HG03066 (cell line): ENCODE measurements at regions not wholly inside any gene's neighbourhood (a gene's known extent, or its start where the extent isn't known, plus 50 kb on each side); places are given as distances from the start of the nearest gene placed in this dataset.

Source experiments
- ATAC-seq: cut with Tn5 transposase; IDR thresholded peaks from one replicate; pipeline ENCODE4 v1.9.1; 2021; ENCODE audit warnings: low read depth; ENCODE audit not compliant: unreplicated experiment

DNA sequence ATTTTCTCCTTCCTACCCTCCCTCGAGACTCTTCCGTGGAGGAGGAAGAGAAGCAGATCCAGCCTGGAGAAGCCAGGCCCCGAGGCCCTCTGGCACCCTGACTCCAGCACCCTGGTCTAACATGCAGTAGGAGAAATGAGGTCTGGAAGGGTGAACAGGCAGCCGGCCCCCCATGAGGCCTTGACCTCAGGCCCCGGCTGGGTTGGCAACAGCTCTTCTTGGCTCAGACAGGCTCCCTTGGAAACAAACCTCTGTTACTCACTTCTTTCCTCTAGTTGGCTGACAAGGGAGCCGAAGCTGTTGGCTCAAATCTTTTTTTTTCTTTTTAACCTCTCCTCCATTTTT lies 73.4 kb downstream of the CPN2 start:
- ATAC-seq: no peak

DNA sequence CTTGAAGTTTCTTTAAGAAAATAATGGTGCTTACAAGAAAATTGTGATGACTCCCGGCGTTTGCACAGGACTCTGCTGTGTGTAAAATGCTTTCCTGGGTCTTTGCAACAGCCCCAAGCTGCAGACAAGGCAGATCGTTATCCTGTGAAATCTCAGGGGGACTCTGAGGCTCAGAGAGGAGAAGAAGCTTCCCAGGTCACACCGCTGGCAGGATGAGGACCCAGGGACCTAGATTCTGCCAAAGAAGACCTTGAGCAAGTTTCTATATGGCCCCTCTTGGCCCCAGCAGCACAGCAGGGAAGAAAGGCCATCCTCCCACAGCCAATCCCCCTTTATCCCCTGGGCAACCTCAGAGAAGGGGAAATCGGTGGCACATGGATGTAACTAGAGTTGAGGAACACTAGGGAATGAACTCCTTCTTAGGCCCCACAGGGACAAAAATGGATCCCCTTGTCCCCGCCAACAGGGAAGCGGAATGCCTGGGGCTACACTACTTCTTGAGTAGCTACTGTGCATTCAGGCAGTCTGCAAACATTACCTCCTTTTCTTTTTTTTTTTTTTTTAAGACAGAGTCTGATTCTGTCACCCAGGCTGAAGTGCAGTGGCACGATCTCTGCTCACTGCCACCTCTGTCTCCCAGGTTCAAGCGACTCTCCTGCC lies 72.8 kb downstream of the CPN2 start:
- no peak for ATAC-seq

DNA sequence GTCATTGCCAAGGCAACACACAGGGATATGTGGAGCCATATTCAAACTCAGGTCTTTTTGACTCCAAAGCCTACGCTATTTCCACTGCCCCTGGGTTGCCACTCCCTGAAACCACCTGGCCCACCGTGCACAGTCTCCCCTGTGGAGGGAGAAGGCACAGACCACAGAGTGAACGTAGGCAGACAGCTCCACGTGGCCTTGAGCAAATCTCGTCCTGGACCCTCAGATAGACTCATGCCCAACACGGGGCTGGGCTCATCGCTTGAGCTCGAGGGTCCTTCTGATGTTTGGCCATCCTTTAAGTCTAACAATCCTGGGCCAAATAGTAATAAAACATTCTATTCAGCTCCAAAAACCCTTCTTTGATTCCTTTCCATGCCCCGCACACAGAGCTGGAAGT lies 72.0 kb downstream of the CPN2 start:
- no peak for ATAC-seq

- ATAC-seq: no peak
These were observed 71.3 kb downstream of the CPN2 start for GRCh38 chr3:194279701-194280360.

- no peak for ATAC-seq
These were observed 70.4 kb downstream of the CPN2 start for GRCh38 chr3:194280777-194281176.

DNA sequence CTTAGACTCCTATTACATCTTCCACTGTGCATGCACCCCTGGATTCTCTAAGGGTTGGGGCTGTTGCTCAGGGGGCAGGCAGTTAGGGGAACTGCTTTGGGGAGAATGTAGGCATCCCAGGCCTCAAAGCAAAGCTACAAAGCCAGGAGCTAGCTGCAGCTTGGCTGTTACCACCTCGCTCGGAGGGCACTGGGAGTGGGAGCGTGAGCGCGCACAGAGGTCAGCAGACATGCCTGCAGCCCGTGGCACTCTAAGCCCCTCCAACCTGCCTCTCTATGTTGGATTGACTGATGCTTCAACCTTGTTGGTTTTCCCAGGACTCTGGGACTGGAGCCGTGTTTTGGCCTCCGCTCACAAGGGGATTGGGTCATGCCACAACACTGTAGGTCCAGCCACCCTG lies 69.8 kb downstream of the CPN2 start:
- ATAC-seq: no peak

DNA sequence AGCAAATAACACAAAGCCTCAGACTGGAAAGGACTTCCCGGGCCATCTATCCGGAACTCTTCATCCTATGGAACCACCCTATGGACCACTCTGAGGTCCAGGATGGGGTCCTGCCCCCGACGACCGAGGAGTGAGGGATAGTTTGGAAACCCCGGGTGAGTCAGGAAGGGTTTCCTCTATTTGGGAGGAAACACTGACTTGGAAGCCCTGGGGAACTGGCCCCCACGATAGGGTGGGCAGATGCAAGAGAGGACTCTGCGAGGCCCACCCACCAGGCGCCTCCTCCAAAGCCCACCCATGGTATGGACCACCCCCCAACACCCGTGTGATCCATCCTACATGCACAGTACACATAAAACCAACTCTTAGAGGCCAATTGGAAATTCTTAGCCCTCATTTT lies 69.4 kb downstream of the CPN2 start:
- ATAC-seq: no peak

DNA sequence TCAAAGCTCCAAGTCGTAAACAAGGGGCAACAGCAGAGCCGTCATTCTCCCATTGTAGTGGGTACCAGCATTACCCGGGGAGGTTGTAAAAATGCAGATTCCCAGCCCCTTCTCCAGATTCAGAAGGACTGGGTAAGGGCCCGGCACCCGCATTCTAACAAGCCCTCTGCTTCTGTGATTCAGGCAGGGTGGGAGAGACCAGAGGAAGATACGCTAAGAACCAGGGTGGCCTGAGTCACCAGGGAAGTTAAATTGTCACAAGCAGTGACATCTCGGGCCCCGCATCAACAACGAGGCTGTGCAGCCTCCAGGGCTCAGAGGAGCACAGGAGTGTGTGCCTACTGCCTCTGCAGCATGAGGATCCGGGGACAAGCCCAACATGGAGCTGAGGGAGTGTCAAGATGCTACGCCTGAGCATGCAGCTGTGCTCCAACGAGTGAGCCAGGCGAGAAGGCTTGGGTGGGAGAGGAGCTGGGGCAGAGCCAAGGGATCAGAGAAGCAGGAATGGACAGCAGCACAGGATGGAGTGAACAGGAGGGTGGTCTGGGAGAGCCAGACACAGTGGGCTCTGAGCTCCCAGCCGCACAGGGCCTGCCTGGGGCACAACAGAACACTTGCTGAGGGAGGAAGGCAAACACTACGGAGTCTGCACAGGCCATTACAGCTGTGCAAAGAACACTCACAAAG lies 68.5 kb downstream of the CPN2 start:
- no peak for ATAC-seq

DNA sequence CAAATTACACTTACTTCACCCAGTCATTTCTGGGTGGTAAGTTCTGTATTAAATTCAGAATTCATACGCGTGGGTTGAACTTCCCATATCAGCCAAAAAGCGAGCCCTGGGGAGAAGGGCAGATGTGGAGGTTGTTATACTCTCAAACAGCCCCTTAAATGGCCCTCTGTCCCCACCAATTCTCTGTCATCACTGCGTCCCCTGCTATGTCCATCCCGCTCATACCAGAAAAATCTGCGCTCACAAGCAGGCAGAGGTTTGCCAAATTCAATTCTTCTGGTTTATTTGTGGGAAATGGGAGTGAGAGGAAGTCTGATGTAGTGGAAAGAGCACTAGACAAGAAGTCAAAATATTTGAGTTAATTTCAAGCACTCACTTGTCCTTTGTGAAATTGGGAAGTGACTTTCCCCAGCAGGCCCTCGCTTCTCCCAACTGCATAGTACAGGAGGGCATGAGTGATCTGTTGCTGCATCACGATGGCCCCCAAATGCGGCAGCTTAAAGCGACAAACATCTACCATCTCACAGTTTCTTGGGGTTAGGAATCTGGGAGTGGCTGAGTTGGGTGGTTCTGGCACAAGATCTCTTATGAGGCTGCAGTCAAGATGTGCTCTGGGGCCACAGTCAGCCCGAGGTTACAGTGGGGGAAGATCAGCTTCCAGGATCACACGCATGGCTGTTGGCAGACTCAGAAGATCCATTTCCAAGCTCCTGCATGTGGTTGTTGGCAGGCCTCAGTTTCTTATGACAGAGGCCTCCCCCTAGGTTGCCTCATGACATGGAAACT lies 67.7 kb downstream of the CPN2 start:
- no peak for ATAC-seq

GRCh38 chr3:194284351-194284750 lies 66.8 kb downstream of the CPN2 start:
- ATAC-seq: no peak

GRCh38 chr3:194285024-194285849 lies 65.9 kb downstream of the CPN2 start:
- no peak for ATAC-seq

GRCh38 chr3:194285850-194286197 lies 65.3 kb downstream of the CPN2 start:
- ATAC-seq: no peak

GRCh38 chr3:194286375-194287146 lies 64.6 kb downstream of the CPN2 start:
- ATAC-seq: no peak

- no peak for ATAC-seq
These were observed 63.8 kb downstream of the CPN2 start for GRCh38 chr3:194287374-194287773.

GRCh38 chr3:194287977-194288706 lies 63.0 kb downstream of the CPN2 start:
- no peak for ATAC-seq
